GM10248 (cell line): ENCODE measurements at regions not wholly inside any gene's neighbourhood (a gene's known extent, or its start where the extent isn't known, plus 50 kb on each side); places are given as distances from the start of the nearest gene placed in this dataset.

Experiments
- CTCF ChIA-PET: fragments of 300-600 bp; sonication (Branson Sonifier 250); formaldehyde crosslinking; extraction: SDS; loops from one replicate; lab custom pipeline; 2021; ENCODE audit warnings: antibody characterized with exemption; lab: Yijun Ruan, JAX
- POLR2A ChIA-PET: fragments of 350-650 bp; sonication (Branson Sonifier 250); formaldehyde crosslinking; extraction: SDS; loops from one replicate; lab custom pipeline; 2020; ENCODE audit warnings: antibody characterized with exemption; lab: Yijun Ruan, JAX
- DNase-seq: peaks from one replicate; pipeline ENCODE4 v3.0.0; 2012; ENCODE audit errors: extremely low spot score
- TF ChIP-seq, protein P1 (sequence below): IDR thresholded peaks from 2 replicates; pipeline ENCODE4 v1.5.1; 2012; ENCODE audit warnings: mild to moderate bottlenecking, low read depth; ENCODE audit errors: extremely low read depth, missing control alignments, control extremely low read depth

GRCh38 chr3:187821616-187822317 is 76.5 kb upstream of the BCL6 start:
- TF ChIP-seq, protein P1, sequence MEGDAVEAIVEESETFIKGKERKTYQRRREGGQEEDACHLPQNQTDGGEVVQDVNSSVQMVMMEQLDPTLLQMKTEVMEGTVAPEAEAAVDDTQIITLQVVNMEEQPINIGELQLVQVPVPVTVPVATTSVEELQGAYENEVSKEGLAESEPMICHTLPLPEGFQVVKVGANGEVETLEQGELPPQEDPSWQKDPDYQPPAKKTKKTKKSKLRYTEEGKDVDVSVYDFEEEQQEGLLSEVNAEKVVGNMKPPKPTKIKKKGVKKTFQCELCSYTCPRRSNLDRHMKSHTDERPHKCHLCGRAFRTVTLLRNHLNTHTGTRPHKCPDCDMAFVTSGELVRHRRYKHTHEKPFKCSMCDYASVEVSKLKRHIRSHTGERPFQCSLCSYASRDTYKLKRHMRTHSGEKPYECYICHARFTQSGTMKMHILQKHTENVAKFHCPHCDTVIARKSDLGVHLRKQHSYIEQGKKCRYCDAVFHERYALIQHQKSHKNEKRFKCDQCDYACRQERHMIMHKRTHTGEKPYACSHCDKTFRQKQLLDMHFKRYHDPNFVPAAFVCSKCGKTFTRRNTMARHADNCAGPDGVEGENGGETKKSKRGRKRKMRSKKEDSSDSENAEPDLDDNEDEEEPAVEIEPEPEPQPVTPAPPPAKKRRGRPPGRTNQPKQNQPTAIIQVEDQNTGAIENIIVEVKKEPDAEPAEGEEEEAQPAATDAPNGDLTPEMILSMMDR, result no peak
- POLR2A ChIA-PET, result no interaction called here
- CTCF ChIA-PET, result no interaction called here
- DNase-seq, result no peak

GRCh38 chr3:187822402-187822801 is 77.1 kb upstream of the BCL6 start:
- no peak for DNase-seq
- POLR2A ChIA-PET, result no interaction called here
- TF ChIP-seq, protein P1, result no peak
- CTCF ChIA-PET, result no interaction called here

DNA sequence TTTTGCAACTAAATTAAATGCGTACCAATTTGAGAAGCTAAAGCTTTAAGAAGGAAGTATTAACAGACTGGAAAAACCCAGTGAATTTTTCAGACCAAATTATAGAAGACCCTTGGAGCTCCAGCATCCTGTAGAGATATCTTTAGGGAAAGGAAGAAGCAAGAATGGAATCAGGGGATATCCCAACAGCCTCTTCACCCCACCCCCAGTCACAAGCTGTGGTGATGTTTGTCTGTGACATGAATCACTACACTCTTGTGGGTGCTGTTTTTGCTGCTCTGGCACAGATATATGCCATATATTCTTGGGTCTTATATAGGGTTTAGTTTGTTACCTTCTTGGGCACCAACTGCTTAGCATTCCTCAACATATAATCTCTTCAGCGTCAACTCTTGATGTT is 78.5 kb upstream of the BCL6 start:
- POLR2A ChIA-PET, result no interaction called here
- CTCF ChIA-PET, result interaction anchor here (1.3 kb wide), 1 partner anchor 17 kb away, joined by 3 read pairs; no protein-coding TSS in a partner anchor
- TF ChIP-seq, protein P1, result no peak
- DNase-seq, result no peak

DNA sequence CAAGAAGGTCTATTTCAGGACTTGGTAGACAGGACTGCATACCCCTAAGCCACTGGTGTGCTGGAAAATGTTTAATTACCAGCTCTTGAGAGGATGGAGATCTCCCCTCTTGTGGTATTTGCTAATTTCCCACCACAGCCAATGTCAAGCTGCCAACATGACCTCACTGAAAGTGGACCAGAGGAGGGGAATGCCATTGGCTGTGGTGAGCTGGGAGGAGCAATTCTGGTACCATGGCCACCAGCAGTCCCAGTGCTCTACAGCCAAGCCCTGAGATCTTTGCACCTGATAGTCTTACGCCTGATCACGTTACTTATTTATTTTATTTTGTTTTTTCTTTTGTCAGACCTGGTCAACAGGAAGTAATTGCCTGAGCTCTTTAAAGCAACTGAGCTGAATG is 82.5 kb upstream of the BCL6 start:
- ChIA-PET CTCF (interaction anchor here (2.2 kb wide), 1 partner anchor 87 kb away, joined by 10 read pairs; no protein-coding TSS in a partner anchor), POLR2A (no interaction called here)
- TF ChIP-seq, protein P1, result no peak
- no peak for DNase-seq

DNA sequence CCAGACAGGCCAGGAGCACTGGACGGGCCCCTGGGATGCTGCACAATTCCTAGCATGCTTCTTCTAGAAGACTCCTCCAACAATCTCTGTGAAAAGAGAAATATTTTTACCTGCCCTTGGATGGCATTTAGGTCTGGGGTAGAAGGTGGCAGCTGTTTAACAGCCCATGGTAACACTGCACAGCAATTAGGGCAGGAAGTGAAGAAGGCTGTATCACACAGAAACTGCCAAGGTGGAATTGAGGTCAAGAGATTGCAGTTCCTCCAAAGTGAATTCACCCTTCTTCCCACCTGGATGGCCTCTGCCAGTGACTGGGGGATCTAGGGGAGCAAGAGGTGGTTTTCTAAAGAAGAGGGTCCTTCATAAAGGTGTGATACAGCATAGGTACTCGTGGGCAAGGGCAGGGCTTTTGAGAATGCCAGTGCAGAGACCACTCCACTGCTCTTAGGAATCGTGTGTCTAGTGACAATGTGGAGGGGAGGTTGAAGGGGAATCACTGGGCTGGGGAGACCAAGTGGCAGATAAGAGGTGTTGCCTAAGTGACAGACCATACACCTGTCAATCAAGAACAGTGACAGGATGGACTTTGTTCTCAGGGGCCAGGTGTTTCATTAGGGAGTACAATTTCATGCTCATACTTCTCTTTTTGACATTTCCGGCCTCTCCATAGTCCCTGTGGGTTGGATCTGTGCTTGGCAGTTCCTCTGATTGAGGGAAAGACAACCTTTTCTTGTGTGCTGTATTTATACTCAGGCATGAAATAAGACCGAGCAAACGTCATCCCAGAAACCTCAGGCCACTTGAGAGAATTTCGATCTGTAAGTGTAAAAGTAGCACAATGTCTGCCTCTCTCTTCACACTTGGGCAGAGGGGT is 83.5 kb upstream of the BCL6 start:
- DNase-seq, result peak; percentile 37
- ChIA-PET POLR2A (no interaction called here), CTCF (interaction anchor here (2.2 kb wide), 1 partner anchor 88 kb away, joined by 10 read pairs; no protein-coding TSS in a partner anchor)
- TF ChIP-seq, protein P1, result no peak

- ChIA-PET CTCF (no interaction called here), POLR2A (no interaction called here)
- DNase-seq, result no peak
- TF ChIP-seq, protein P1, result no peak
These were observed 84.9 kb upstream of the BCL6 start for GRCh38 chr3:187830181-187830580.
